GM18909 (cell line): ENCODE measurements at regions not wholly inside any gene's neighbourhood (a gene's known extent, or its start where the extent isn't known, plus 50 kb on each side); places are given as distances from the start of the nearest gene placed in this dataset.

ENCODE experiments used
- ATAC-seq: cut with Tn5 transposase; IDR thresholded peaks from one replicate; pipeline ENCODE4 v1.9.1; 2021; ENCODE audit warnings: mild to moderate bottlenecking; ENCODE audit not compliant: unreplicated experiment, poor library complexity

DNA sequence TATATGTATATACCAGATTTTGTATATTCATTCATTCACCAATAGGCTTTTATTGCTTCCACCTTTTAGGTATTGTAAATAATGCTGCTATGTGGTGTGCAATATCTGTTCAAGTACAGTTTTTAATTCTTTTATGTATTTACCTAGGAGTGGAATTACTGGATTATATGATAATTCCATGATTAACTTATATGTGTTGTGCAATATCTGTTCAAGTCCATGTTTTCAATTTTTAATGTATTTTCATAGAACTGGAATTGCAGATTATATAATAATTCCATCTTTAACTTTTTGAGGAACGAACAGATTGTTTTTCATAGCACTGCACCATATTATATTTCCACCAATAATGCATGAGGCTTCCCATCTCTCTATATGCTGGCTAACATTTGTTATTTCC, 50.6 kb upstream of the L3MBTL4 start:
- no peak for ATAC-seq

DNA sequence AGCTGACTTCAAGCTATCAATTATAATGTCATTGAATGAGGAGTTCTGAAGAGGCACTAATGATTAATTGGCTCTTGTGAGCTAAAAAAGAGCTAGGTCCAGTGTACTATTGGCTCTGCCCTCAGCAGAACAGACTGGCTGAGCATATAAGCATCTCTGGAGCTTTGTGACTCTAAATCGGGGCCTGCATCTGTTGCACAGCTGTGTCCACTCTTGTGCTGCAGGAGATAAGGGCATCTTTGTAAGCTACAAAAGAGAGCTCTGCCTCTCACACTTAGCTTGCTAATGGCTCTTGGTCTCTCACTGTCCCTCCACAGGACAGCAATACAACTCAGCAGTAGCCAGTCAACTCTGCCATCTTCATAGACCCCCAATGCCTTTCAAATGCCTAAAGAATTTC, 61.5 kb upstream of the L3MBTL4 start:
- no peak for ATAC-seq

DNA sequence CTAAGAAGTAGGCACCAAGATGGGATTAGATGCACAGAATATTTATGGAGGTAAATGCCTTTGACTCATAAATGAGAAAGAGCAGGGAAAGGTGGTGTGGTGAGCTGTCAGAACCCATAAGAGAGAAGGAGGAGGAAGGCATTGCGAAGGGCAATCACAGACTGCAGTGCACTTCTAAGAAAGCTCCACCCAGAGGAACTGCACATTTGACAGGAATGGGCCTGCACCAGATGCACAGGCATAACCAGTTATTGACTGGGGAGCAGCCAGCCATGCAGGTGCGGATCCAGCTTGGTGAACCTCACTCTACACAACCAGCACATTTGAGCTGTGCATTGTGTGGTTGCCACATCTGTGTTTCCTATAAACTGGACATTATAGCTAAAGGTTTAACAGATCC, 62.2 kb upstream of the L3MBTL4 start:
- ATAC-seq, result no peak

DNA sequence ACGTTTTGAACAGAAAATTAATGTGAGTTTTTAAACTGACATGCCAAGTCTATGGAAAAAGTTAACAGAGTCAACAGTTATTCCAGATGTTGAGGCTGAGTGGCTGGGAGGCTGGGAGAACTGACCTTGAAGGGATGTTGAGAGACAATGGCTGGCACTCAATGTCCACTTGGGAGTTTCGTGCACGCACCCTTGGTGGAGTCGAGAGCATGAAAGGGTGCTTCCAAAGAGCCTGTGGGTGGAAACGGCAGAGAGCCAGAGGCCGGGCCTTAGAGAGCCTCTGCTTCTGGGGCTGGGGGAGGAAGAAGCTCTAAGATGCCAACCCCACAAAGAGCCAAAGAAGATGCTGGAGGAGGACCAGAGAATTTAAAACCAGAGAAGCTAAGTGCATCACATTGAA, 63.4 kb upstream of the L3MBTL4 start:
- ATAC-seq, result no peak

DNA sequence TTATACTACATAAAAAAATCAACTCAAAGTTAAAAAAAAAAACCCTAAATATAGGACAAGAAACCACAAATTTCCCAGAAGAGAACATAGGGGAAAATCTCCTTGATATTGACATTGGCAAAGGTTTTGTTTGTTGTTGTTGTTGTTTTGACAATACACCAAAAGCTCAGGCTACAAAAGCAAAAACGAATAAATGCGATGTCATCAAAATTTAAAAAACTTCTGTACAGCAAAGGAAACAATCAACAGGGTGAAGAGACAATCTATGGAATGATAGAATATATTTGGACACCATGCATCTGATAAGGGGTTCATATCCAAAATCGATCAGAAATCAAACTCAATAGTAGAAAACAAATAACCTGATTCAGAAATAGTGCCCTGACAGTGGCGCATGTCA, 65.0 kb upstream of the L3MBTL4 start:
- no peak for ATAC-seq

DNA sequence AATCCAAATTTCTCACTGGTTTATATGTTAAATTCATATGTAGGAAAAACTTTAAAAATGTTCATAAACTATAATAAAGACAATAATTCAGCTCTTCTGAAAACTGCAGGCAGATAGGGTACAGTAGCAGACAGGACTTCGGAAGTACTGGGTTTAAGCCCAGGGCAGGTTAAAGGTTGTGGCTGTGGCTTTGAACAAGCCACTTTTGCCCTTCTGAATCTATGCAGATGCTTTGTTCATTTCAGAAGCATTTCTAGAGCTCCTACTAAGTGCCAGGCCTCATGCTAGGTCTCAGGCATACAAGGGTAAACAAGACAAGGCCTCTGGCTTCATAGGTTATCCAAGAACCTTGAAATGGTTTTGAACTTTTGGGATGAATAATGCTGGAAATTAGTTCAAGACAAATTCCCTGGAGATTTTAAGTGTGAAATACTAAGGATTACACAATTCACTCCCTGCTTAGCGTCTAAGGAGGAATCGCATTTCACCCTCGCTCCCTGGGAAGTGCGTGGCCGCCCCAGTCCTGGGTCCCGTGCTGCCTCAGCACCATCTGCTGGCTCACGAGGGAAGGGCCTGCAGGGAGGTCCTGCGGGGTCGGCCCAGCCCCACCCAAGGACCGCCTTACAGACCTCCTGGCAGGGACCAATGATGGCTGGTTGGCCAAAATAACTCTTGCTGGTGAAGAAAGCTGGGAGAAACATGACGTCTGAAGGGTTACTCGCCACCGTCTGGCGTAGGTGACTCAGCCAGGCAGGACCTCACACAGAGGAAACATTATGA, 67.7 kb upstream of the L3MBTL4 start:
- ATAC-seq, result peak; percentile 67

DNA sequence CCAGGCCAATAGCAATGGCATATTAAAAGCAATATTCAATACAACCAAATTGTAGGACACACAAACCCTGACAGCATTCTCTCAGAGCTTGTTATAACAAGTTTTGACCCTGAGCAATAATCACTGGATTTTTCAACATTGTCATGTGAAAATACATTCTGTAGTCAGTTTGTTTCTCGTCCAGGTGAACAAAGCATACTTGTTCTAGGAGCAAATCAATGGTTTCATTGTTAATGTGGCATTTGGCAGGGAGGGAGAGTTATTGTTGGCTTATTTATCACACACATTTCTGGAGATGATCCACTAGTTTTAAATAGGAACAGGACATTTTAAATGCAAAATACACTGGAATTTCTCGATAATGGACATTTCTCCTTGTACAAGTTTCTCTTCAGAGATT, 69.9 kb upstream of the L3MBTL4 start:
- ATAC-seq, result no peak

DNA sequence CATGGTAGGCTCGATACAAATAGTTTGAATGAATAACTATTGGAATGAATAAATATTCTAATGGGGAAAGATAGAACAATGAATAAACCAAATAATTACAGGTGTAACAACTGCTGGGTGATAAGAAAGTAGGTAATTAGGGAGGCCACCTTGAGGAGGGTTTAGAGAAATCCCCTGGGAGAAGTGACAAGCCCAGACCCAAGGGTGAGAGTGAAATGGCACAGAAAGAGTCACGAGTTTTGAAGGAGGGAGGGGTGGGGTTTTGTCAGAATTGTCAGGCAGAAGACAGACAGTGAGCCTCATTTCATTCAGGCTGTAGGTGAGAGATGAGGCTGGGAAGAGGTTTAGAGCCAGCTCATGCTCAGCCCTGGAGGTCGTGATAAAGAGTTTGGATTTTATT, 71.6 kb upstream of the L3MBTL4 start:
- no peak for ATAC-seq

DNA sequence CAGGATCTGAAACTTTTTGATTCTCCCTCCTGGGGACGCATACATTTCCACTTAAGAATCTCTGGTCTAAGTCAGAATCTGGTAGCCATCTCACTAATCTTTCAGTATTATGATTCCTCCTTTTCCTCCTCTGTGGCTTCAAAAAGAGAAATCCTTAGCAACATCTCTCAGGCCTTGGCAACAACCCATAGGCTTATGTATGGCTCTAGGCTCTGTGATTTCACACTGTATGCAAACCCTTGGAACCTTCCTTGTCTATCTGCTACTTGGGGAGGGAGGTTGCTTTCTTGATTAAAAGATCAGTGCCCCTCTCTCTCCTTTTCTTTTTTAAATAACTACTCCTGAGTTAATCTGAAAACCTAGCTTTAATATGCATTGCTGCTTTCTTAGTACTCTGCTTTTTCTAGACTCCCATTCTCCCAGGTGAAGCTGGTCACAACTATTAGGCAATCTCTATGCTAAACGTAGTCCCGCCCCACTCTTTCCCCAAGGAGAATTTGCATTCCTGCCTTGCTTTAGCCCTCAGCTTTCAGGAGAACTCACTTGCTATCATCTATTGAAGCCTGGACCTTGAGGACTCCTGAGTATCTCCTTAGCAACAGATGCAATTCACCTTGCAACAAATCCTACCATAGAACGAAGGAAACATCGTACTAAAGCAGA, 72.2 kb upstream of the L3MBTL4 start:
- ATAC-seq, result no peak

DNA sequence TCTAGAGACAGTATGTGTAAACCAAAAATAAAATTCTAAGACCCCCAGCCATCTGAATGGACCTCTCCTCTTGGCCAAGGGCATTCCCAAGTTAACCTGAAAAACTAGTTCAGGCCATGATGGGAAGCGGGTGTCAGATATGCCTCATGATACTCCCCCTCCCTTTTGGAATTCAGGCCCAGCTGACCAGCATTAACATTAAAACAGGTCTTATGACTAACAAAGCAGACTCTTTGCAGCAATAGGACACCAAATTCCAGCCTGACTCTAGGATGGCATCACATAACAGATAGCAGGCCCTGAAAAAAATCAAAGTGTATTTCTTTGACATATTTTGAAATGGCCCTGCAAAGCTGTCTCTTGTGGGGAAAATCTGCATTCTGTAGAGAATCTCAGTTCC, 73.3 kb upstream of the L3MBTL4 start:
- ATAC-seq, result no peak

DNA sequence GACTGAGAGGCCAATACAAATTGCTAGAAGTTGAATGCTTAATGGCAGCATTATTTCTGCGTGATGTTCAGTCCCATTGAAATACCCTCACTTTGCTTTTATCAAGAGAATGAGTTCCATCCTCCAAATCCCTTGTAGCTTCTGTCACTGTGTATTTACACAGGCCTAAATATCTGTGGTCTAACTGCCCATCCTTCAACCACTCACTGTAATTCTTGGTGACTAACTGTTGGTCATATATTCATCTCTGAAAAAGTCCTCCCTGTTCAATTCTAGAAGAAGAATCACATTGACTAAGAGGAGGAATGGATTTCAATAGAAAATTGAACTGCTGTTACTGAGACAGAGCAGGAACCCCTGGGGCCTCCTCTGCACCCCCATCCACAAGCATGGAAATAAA, 74.2 kb upstream of the L3MBTL4 start:
- no peak for ATAC-seq

DNA sequence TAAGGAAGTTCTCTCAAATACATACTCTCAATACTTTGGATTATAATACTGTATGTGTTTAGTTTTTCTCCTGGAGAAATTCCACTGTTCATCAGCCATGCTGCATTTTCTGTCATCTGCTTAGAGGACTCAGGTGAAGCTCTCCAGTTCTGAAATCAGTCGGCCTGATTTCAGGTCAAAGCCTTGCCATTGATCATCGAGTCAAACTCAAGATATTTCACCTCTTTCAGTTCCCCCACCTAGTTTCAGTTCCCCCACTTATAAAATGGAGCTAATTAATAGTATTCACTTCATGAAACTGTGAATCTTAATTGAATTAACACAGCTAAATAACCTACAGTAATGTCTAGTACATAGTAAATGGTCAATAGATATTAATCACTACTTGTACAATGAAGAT, 75.3 kb upstream of the L3MBTL4 start:
- ATAC-seq, result no peak

DNA sequence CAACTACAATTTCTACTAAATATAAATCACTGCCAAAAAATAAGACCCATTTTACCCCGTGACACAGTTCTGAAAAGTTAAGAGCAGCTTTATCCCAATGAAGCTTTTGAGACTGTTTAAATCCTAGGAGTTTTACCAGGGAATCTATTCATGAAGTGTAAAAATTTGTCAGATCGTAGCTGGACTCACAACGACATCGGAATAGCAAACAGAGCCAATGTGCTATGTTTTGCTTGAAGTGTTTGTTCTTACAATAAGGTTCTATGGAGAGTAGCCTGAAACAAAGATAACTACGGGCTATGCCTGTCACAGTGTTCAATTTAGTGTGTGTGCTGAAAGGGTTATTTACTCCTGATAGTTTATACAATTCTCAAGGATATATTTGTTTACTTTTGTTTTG, 78.5 kb upstream of the L3MBTL4 start:
- ATAC-seq, result no peak

DNA sequence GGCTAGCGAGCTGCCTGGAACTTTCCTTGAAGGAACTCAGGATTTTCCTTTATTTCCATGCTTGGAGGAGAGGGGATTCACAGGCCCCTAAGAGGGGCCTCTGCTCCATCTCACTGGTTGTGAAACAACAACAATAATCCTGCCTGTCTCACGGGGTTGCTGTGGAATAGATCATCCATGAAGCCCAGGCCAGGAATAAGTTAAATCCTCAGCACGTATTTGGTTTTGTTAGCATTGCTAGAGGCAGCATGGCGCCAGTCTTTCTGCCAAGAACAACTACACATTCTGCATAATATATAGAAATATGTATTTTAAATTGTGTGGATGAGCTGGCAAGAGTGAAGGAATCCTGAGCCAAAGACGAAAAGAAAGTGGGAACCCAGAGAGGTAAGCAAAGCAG, 80.8 kb upstream of the L3MBTL4 start:
- ATAC-seq, result no peak

DNA sequence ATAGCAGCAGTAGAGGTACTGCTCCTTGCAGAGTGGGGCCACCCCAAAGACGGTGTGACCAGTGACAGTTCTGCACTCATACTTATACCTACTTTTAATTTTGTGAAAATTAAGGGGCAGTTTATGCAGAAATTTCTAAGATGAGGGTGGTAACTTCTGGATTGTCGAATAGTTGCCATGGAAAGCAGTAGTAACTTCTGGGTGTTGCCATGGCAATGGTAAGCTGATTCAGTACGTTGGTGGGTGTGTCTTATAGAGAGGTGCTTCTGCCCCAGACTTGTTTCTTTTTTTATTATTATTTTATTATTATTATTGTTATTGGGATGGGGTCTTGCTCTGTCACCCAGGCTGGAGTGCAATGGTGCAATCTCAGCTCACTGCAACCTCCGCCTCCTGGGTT, 82.8 kb upstream of the L3MBTL4 start:
- ATAC-seq, result no peak

DNA sequence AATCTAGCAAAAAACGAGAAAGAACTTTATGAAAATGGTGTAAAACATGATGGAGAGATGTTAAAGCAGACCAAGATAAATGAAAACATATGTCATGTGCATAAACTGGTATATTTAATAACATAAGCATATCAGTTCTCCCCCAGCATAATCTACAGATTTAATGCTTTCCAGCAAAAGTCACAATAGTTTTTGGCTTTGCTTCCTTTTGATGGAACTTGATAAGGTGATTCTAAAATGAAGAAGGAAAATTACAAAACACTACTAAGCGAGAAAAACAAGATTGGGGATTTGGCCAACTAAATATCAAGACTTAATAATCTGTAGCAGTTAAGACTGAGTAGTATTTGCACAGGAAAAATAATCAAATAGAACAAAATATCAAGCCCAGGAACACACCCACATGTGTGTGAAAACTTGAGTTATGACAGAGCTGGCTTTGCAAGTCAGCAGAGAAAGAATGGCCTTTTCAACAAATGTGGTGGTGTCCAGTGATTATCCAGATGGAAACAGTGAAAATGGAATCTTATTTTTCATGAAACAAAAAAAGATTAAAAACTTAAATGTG, 83.7 kb upstream of the L3MBTL4 start:
- ATAC-seq, result no peak

DNA sequence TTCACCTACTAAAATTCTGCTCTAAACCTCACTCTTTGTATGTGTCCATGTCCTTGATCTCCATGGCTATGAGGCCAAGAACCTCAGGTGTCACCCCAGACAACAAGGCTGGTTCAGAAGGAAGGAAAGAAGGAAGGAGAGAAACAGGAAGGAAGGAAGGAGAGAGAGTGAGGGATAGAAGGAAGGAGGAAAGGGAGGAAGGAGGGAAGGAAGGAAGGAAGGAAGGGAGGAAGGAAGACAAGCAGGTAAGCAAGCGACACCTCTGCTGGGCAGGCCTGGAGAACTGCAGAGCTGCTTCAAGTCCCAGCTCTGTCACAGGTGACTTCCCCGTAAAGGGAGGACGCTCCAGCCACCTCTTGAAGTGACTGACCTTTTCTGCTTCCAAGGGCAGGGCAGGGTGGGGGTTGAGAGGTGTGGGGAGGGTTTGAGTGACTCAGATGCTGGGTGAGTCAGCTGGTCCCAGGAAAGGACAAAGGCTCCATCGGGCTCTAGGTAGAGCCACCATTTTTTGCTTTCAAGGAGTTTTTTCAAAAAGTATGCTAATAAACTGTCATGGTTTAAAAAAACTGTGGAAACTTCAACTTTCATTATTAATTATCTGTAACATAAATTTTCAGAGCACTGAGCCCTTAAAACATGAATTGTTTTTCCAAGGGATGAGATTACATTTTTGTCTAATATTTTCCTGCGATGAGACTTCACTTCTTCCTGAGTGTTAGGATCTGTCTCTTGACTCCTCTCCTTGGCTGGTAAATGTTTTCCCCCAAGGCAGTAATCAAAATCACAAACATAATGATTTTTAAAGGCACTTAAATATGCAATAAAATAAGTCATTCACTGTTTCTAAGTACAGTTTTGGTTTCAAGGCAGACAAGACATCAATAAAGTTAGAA, 90.1 kb upstream of the L3MBTL4 start:
- ATAC-seq, result no peak

DNA sequence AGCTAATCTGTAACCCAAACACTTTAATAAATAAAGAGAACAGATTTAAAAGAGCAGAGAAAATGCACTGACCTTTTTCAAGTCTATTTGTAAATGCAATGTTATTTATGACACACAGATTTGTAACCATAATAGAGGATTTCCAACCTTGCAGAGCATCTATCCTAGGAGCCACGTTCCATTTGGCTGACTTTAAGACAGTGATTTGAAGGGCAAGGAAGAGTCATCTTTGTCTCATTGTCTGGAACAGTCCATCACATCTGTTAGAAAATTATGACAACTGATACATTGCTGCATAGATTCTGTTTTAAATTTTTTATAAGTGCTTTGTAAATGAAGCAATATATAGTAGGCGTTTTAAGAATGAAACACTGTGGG, 90.8 kb upstream of the L3MBTL4 start:
- ATAC-seq, result no peak

DNA sequence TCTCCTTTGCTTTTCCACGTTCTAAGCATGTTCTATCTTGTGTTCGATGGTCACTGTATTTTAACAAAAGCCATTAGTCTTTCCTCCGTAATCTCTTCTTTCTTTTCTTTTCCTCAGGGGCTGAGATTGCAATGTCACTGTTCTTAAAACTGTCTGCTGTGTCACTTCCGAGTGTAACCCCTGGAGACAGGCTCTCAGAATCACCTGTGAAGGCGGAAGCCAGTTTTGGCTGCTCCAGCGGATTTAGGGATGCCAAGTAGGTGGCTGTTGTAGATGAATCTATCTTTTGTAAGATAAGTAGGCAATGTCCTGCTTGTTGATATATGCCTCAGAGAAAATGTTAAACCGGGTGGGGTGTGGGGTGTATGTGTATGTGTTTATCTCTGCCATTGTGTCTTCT, 94.7 kb upstream of the L3MBTL4 start:
- ATAC-seq, result no peak

DNA sequence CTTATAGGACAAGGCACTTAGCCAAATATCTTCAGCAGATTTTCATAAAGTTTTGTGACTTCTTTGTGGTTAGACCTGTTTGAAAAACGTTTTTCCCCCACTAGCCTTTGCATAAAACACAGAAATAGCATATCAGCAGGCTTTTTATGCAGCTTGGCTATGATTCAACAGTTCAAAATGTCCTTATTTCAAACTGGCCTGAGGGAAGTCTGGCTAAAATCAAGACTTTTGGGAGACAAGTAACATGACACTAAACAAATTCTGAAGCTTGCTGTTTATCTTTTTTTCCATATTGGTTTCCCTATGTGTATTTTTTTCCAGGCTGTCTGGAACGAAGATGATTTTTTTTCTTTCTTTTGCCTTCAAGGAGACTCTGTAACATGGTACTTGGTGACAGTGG, 95.1 kb upstream of the L3MBTL4 start:
- ATAC-seq, result no peak

DNA sequence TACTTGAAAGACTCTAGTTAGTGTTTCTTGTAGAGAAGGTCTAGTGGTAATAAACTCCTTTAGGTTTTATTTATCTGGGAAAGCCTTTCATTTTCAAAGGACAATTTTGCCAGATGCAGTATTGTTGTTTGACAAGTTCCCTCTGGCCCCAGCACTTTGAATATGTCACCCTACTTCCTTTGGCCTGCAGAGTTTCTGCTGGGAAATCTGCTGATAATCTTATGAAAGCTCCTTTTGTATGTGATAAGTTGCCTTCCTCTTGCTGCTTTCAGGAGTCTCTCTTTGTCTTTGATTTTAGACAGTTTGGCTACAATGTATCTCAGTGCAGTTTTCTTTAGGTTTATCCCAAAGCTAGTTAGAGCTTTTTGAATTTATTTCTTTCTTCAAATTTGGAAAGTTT, 106.2 kb upstream of the L3MBTL4 start:
- no peak for ATAC-seq
